ENCODE measurements at regions not wholly inside any gene's neighbourhood (a gene's known extent, or its start where the extent isn't known, plus 50 kb on each side); places are given as distances from the start of the nearest gene placed in this dataset.

GRCh38 chr2:118696786-118697465 is 150.5 kb downstream of the EN1 start:
- H3K27ac ChIP-seq (ENCODE audit: low read depth in 1 of 2, low read length in 1 of 2) = no peak overlapping the region
- H3K4me1 ChIP-seq (ENCODE audit: control insufficient read depth in 2 of 2, insufficient read depth in 2 of 2, low read length in 2 of 2) = no peaks in the 10 kb centered on the region
- H3K9me3 ChIP-seq (ENCODE audit: control insufficient read depth in 2 of 2, insufficient read depth in 1 of 2, low read length in 1 of 2) = peaks cover 0 to 4% of the 10 kb centered on the region in 2 donors
- no peaks in the 10 kb centered on the region for H3K36me3 ChIP-seq (ENCODE audit: control insufficient read depth in 2 of 2, insufficient read depth in 2 of 2, low read length in 1 of 2)
- H3K4me3 ChIP-seq (ENCODE audit: low read length in 2 of 2) = no peak overlapping the region
- no peaks in the 10 kb centered on the region for H3K27me3 ChIP-seq (ENCODE audit: control insufficient read depth in 2 of 2, insufficient read depth in 1 of 2, low read length in 1 of 2)
- 62% methylated on average over 6 of the region's 6 CpGs for WGBS
- DNase-seq (ENCODE audit: low read depth in 6 of 9, low spot score in 9 of 9) = no peak

GRCh38 chr2:118693287-118693822 is 154.1 kb downstream of the EN1 start:
- H3K4me3 ChIP-seq (ENCODE audit: low read length in 2 of 2) = no peak overlapping the region
- H3K9me3 ChIP-seq (ENCODE audit: control insufficient read depth in 2 of 2, insufficient read depth in 1 of 2, low read length in 1 of 2) = peaks cover 0 to 4% of the 10 kb centered on the region in 2 donors
- no peaks in the 10 kb centered on the region for H3K36me3 ChIP-seq (ENCODE audit: control insufficient read depth in 2 of 2, insufficient read depth in 2 of 2, low read length in 1 of 2)
- H3K27ac ChIP-seq (ENCODE audit: low read depth in 1 of 2, low read length in 1 of 2) = no peak overlapping the region
- no peaks in the 10 kb centered on the region for H3K4me1 ChIP-seq (ENCODE audit: control insufficient read depth in 2 of 2, insufficient read depth in 2 of 2, low read length in 2 of 2)
- no peak for DNase-seq (ENCODE audit: low read depth in 6 of 9, low spot score in 9 of 9)
- whole genome bisulfite sequencing = 74% methylated on average over 6 of the region's 6 CpGs
- no peaks in the 10 kb centered on the region for H3K27me3 ChIP-seq (ENCODE audit: control insufficient read depth in 2 of 2, insufficient read depth in 1 of 2, low read length in 1 of 2)

- no peak overlapping the region for H3K4me3 ChIP-seq (ENCODE audit: low read length in 2 of 2)
- H3K36me3 ChIP-seq (ENCODE audit: control insufficient read depth in 2 of 2, insufficient read depth in 2 of 2, low read length in 1 of 2) = no peaks in the 10 kb centered on the region
- 90% methylated on average over 4 of the region's 4 CpGs for WGBS
- H3K9me3 ChIP-seq (ENCODE audit: control insufficient read depth in 2 of 2, insufficient read depth in 1 of 2, low read length in 1 of 2) = peaks cover 0 to 4% of the 10 kb centered on the region in 2 donors
- DNase-seq (ENCODE audit: low read depth in 6 of 9, low spot score in 9 of 9) = no peak
- H3K27me3 ChIP-seq (ENCODE audit: control insufficient read depth in 2 of 2, insufficient read depth in 1 of 2, low read length in 1 of 2) = no peaks in the 10 kb centered on the region
- H3K27ac ChIP-seq (ENCODE audit: low read depth in 1 of 2, low read length in 1 of 2) = no peak overlapping the region
- no peaks in the 10 kb centered on the region for H3K4me1 ChIP-seq (ENCODE audit: control insufficient read depth in 2 of 2, insufficient read depth in 2 of 2, low read length in 2 of 2)
Observed at GRCh38 chr2:118689874-118690273, 157.6 kb downstream of the EN1 start.

GRCh38 chr2:118689456-118689855 is 158.0 kb downstream of the EN1 start:
- H3K4me3 ChIP-seq (ENCODE audit: low read length in 2 of 2) = no peak overlapping the region
- H3K27me3 ChIP-seq (ENCODE audit: control insufficient read depth in 2 of 2, insufficient read depth in 1 of 2, low read length in 1 of 2) = no peaks in the 10 kb centered on the region
- H3K27ac ChIP-seq (ENCODE audit: low read depth in 1 of 2, low read length in 1 of 2) = no peak overlapping the region
- WGBS = 87% methylated on average over 4 of the region's 4 CpGs
- no peaks in the 10 kb centered on the region for H3K4me1 ChIP-seq (ENCODE audit: control insufficient read depth in 2 of 2, insufficient read depth in 2 of 2, low read length in 2 of 2)
- H3K9me3 ChIP-seq (ENCODE audit: control insufficient read depth in 2 of 2, insufficient read depth in 1 of 2, low read length in 1 of 2) = peaks cover 0 to 4% of the 10 kb centered on the region in 2 donors
- no peak for DNase-seq (ENCODE audit: low read depth in 6 of 9, low spot score in 9 of 9)
- no peaks in the 10 kb centered on the region for H3K36me3 ChIP-seq (ENCODE audit: control insufficient read depth in 2 of 2, insufficient read depth in 2 of 2, low read length in 1 of 2)

- Histone ChIP-seq H3K36me3 (ENCODE audit: control insufficient read depth in 2 of 2, insufficient read depth in 2 of 2, low read length in 1 of 2) (no peaks in the 10 kb centered on the region), H3K27me3 (ENCODE audit: control insufficient read depth in 2 of 2, insufficient read depth in 1 of 2, low read length in 1 of 2) (no peaks in the 10 kb centered on the region), H3K9me3 (ENCODE audit: control insufficient read depth in 2 of 2, insufficient read depth in 1 of 2, low read length in 1 of 2) (peaks cover 0 to 4% of the 10 kb centered on the region in 2 donors), H3K27ac (ENCODE audit: low read depth in 1 of 2, low read length in 1 of 2) (no peak overlapping the region), H3K4me1 (ENCODE audit: control insufficient read depth in 2 of 2, insufficient read depth in 2 of 2, low read length in 2 of 2) (no peaks in the 10 kb centered on the region), H3K4me3 (ENCODE audit: low read length in 2 of 2) (no peak overlapping the region)
- 90% methylated on average over 6 of the region's 6 CpGs for WGBS
- DNase-seq (ENCODE audit: low read depth in 6 of 9, low spot score in 9 of 9) = no peak
Observed at GRCh38 chr2:118689033-118689432, 158.4 kb downstream of the EN1 start.

- no peaks in the 10 kb centered on the region for H3K4me1 ChIP-seq (ENCODE audit: control insufficient read depth in 2 of 2, insufficient read depth in 2 of 2, low read length in 2 of 2)
- no peak overlapping the region for H3K27ac ChIP-seq (ENCODE audit: low read depth in 1 of 2, low read length in 1 of 2)
- DNase-seq (ENCODE audit: low read depth in 6 of 9, low spot score in 9 of 9) = no peak
- peaks cover 0 to 2% of the 10 kb centered on the region in 2 donors for H3K9me3 ChIP-seq (ENCODE audit: control insufficient read depth in 2 of 2, insufficient read depth in 1 of 2, low read length in 1 of 2)
- no peak overlapping the region for H3K4me3 ChIP-seq (ENCODE audit: low read length in 2 of 2)
- 87% methylated on average over 2 of the region's 2 CpGs for WGBS
- no peaks in the 10 kb centered on the region for H3K27me3 ChIP-seq (ENCODE audit: control insufficient read depth in 2 of 2, insufficient read depth in 1 of 2, low read length in 1 of 2)
- no peaks in the 10 kb centered on the region for H3K36me3 ChIP-seq (ENCODE audit: control insufficient read depth in 2 of 2, insufficient read depth in 2 of 2, low read length in 1 of 2)
Observed at GRCh38 chr2:118687698-118688097, 159.8 kb downstream of the EN1 start.

- WGBS = 69% methylated on average over 3 of the region's 3 CpGs
- DNase-seq (ENCODE audit: low read depth in 6 of 9, low spot score in 9 of 9) = no peak
- H3K4me3 ChIP-seq (ENCODE audit: low read length in 2 of 2) = no peak overlapping the region
- no peak overlapping the region for H3K27ac ChIP-seq (ENCODE audit: low read depth in 1 of 2, low read length in 1 of 2)
- no peaks in the 10 kb centered on the region for H3K27me3 ChIP-seq (ENCODE audit: control insufficient read depth in 2 of 2, insufficient read depth in 1 of 2, low read length in 1 of 2)
- H3K9me3 ChIP-seq (ENCODE audit: control insufficient read depth in 2 of 2, insufficient read depth in 1 of 2, low read length in 1 of 2) = no peaks in the 10 kb centered on the region
- no peaks in the 10 kb centered on the region for H3K36me3 ChIP-seq (ENCODE audit: control insufficient read depth in 2 of 2, insufficient read depth in 2 of 2, low read length in 1 of 2)
- no peaks in the 10 kb centered on the region for H3K4me1 ChIP-seq (ENCODE audit: control insufficient read depth in 2 of 2, insufficient read depth in 2 of 2, low read length in 2 of 2)
Observed at GRCh38 chr2:118687192-118687591, 160.3 kb downstream of the EN1 start.

GRCh38 chr2:118686346-118686745 is 161.1 kb downstream of the EN1 start:
- 86% methylated on average over 1 of the region's 1 CpG for WGBS
- Histone ChIP-seq H3K27me3 (ENCODE audit: control insufficient read depth in 2 of 2, insufficient read depth in 1 of 2, low read length in 1 of 2) (no peaks in the 10 kb centered on the region), H3K4me3 (ENCODE audit: low read length in 2 of 2) (no peak overlapping the region), H3K36me3 (ENCODE audit: control insufficient read depth in 2 of 2, insufficient read depth in 2 of 2, low read length in 1 of 2) (no peaks in the 10 kb centered on the region), H3K9me3 (ENCODE audit: control insufficient read depth in 2 of 2, insufficient read depth in 1 of 2, low read length in 1 of 2) (no peaks in the 10 kb centered on the region), H3K4me1 (ENCODE audit: control insufficient read depth in 2 of 2, insufficient read depth in 2 of 2, low read length in 2 of 2) (no peaks in the 10 kb centered on the region), H3K27ac (ENCODE audit: low read depth in 1 of 2, low read length in 1 of 2) (no peak overlapping the region)
- no peak for DNase-seq (ENCODE audit: low read depth in 6 of 9, low spot score in 9 of 9)

- 89% methylated on average over 5 of the region's 5 CpGs for WGBS
- no peak overlapping the region for H3K27ac ChIP-seq (ENCODE audit: low read depth in 1 of 2, low read length in 1 of 2)
- no peaks in the 10 kb centered on the region for H3K36me3 ChIP-seq (ENCODE audit: control insufficient read depth in 2 of 2, insufficient read depth in 2 of 2, low read length in 1 of 2)
- H3K4me3 ChIP-seq (ENCODE audit: low read length in 2 of 2) = no peak overlapping the region
- DNase-seq (ENCODE audit: low read depth in 6 of 9, low spot score in 9 of 9) = no peak
- no peaks in the 10 kb centered on the region for H3K4me1 ChIP-seq (ENCODE audit: control insufficient read depth in 2 of 2, insufficient read depth in 2 of 2, low read length in 2 of 2)
- no peaks in the 10 kb centered on the region for H3K27me3 ChIP-seq (ENCODE audit: control insufficient read depth in 2 of 2, insufficient read depth in 1 of 2, low read length in 1 of 2)
- H3K9me3 ChIP-seq (ENCODE audit: control insufficient read depth in 2 of 2, insufficient read depth in 1 of 2, low read length in 1 of 2) = no peaks in the 10 kb centered on the region
Observed at GRCh38 chr2:118683460-118683859, 164.0 kb downstream of the EN1 start.
